ENCODE measurements at regions not wholly inside any gene's neighbourhood (a gene's known extent, or its start where the extent isn't known, plus 50 kb on each side); places are given as distances from the start of the nearest gene placed in this dataset.

GRCh38 chr15:52857471-52857870 lies 67.3 kb upstream of the ONECUT1 start:
- TF ChIP-seq CTCF (IDR thresholded peaks at IDR 0.05): no peak
- TF ChIP-seq POLR2A (IDR thresholded peaks at IDR 0.05): no peak
